ENCODE measurements at regions not wholly inside any gene's neighbourhood (a gene's known extent, or its start where the extent isn't known, plus 50 kb on each side); places are given as distances from the start of the nearest gene placed in this dataset.

DNA sequence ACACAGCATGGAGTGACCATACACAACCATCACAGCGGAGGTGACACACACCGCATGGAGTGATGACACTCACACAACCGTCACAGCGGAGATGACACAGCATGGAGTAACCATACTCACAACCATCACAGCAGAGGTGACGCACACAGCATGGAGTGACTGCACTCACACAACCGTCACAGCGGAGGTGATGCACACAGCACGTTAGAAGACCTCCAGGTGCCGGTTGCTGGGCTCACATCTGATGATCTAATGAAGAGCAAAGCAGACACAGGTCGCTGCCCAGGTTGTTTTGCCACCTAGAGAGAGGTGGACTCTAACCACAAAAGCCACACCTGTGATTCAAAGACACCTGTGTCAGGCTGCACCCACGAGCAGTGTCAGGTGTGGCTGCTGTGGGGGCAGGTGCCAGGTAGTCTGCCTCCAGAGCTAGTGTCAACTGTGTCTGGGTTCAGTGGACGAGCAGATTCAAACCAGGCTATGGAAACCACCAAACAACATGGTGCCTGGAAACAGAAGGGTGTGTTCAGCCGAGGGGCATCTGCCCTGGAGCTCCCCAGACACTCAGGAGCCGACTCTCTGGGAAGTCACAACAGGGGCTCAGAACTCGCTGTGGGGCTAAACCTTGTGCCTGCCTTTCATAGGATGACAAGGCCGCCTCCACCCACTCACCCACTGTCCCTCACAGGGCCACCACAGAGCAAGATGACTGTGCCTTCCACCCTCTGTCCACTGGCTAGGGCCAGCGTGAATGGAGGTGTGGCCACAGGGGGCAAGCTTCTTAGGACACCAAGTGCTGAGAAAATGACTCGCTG lies 608.2 kb downstream of the TBC1D22A start:
- H4K91ac ChIP-seq (ENCODE audit: insufficient read depth, low read depth, low read length): no peak overlapping the region
- H2BK15ac ChIP-seq (ENCODE audit: low read depth, low read length): no peak overlapping the region
- no peak overlapping the region for H2BK120ac ChIP-seq (ENCODE audit: low read depth, low read length)
- H3K9me3 ChIP-seq (ENCODE audit: control insufficient read depth, insufficient read depth, low read length): peaks cover 7% of the 10 kb centered on the region
- ATAC-seq (ENCODE audit: low read depth): no peak
- no peak overlapping the region for H3K4me3 ChIP-seq (ENCODE audit: insufficient read depth, low read depth, low read length)
- H3K27ac ChIP-seq (ENCODE audit: insufficient read depth, low read length): no peak overlapping the region
- no peak overlapping the region for H3K4me2 ChIP-seq (ENCODE audit: low read depth, low read length)
- no peaks in the 10 kb centered on the region for H3K9me1 ChIP-seq (ENCODE audit: insufficient read depth, low read length)
- no peak overlapping the region for H4K8ac ChIP-seq (ENCODE audit: low read depth in 2 of 2, low read length in 2 of 2)
- H3K14ac ChIP-seq (replicated peaks; ENCODE audit: low read depth, low read length): no peak overlapping the region
- no peaks in the 10 kb centered on the region for H3K27me3 ChIP-seq (ENCODE audit: control insufficient read depth, insufficient read depth, low read length)
- H4K20me1 ChIP-seq (ENCODE audit: insufficient read depth, low read length): no peaks in the 10 kb centered on the region
- no peak overlapping the region for H3K18ac ChIP-seq (ENCODE audit: low read depth, low read length)
- no peak overlapping the region for H3K23ac ChIP-seq (ENCODE audit: low read depth, low read length)
- no peak overlapping the region for H2AK5ac ChIP-seq (ENCODE audit: low read depth, low read length)
- no peak for DNase-seq
- no peak overlapping the region for H2AK9ac ChIP-seq (replicated peaks; ENCODE audit: low read depth, low read length, poor library complexity)
- WGBS, 2 experiments (ENCODE audit: extremely low coverage in 2 of 2, insufficient read length in 1 of 2): 77% methylated on average over 6 of the region's 18 CpGs; no CpG with 5 or more reads in 1 of the 2 experiments
- CTCF ChIA-PET: no interaction called here
- peak overlapping the region; percentile 61 for H2AFZ ChIP-seq (replicated peaks; ENCODE audit: low read length, poor library complexity)
- POLR2A ChIA-PET (ENCODE audit: unreplicated experiment): no interaction called here
- in situ Hi-C loops (cut with MboI; ENCODE audit: low sequenced_read_pairs) (no loop called here), dilution Hi-C loops (cut with HindIII; ENCODE audit: low sequenced_read_pairs, unreplicated experiment) (no loop called here), intact Hi-C loops (cut with micrococcal nuclease) (no loop called here)
- H2BK20ac ChIP-seq (ENCODE audit: low read depth, low read length): no peak overlapping the region
- no peaks in the 10 kb centered on the region for H3K36me3 ChIP-seq (ENCODE audit: control insufficient read depth, insufficient read depth, low read length)
- no TSS peak for BruUV-seq (replicated peaks)
- H3K4ac ChIP-seq (ENCODE audit: low read depth, low read length): no peak overlapping the region
- no peaks in the 10 kb centered on the region for H3K4me1 ChIP-seq (ENCODE audit: control insufficient read depth, insufficient read depth, low read length)
- H4K5ac ChIP-seq (ENCODE audit: low read depth, low read length): no peak overlapping the region
- no peak overlapping the region for H3K9ac ChIP-seq (ENCODE audit: low read depth, low read length)
- H2BK5ac ChIP-seq (ENCODE audit: low read depth, low read length, poor library complexity, severe bottlenecking): no peak overlapping the region
- TF ChIP-seq MAFK (IDR thresholded peaks at IDR 0.05; ENCODE audit: low read depth, low read length): no peak
- TF ChIP-seq NFE2L2 (IDR thresholded peaks at IDR 0.05; ENCODE audit: low read depth, low read length): no peak
- TF ChIP-seq, protein P1, sequence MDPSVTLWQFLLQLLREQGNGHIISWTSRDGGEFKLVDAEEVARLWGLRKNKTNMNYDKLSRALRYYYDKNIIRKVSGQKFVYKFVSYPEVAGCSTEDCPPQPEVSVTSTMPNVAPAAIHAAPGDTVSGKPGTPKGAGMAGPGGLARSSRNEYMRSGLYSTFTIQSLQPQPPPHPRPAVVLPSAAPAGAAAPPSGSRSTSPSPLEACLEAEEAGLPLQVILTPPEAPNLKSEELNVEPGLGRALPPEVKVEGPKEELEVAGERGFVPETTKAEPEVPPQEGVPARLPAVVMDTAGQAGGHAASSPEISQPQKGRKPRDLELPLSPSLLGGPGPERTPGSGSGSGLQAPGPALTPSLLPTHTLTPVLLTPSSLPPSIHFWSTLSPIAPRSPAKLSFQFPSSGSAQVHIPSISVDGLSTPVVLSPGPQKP (IDR thresholded peaks at IDR 0.05; ENCODE audit: borderline replicate concordance, low read depth, low read length): no peak
- TF ChIP-seq FOS (IDR thresholded peaks at IDR 0.05; ENCODE audit: low read depth, low read length): no peak
- no peak for TF ChIP-seq MAZ (IDR thresholded peaks at IDR 0.05; ENCODE audit: borderline replicate concordance, low read depth, low read length)
- H3K79me1 ChIP-seq (ENCODE audit: low read depth in 1 of 2, low read length in 2 of 2): no peaks in the 10 kb centered on the region
- H3K56ac ChIP-seq (ENCODE audit: extremely low read depth, insufficient read depth, low read length): no peak overlapping the region

Measured in IMR-90 (cell line).